Erythroblast (primary cell): ENCODE measurements at regions not wholly inside any gene's neighbourhood (a gene's known extent, or its start where the extent isn't known, plus 50 kb on each side); places are given as distances from the start of the nearest gene placed in this dataset.

ENCODE experiments used
- GATA1 ChIP-seq: IDR thresholded peaks from 2 replicates; pipeline ENCODE4 v1.6.1; 2011; ENCODE audit warnings: low read depth, mild to moderate bottlenecking, control low read depth, low read length, moderate library complexity
- POLR2A ChIP-seq: IDR thresholded peaks from 2 replicates; pipeline ENCODE4 v1.6.1; 2011; ENCODE audit warnings: mild to moderate bottlenecking, low read length

DNA sequence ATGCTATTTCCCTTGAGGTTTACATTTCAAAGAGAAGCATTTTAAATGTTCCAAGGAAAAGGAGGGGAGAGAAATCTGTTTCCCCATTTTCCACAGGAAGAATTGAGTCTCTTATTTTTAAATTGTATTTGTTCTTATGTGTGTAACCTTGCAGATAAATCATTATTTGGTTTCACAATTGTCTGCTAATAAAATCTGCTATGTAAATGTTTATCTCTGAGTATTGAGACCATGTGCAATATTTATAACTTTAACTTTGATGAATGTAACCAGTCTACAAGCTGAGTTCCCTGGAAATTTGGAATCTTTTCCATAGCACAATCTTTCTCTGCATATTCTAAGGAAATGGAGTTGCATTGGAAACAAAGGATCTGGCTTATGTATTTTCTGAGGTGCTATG, 209.6 kb downstream of the PTBP2 start:
- TF ChIP-seq POLR2A (no peak), GATA1 (no peak)
